ENCODE measurements at regions not wholly inside any gene's neighbourhood (a gene's known extent, or its start where the extent isn't known, plus 50 kb on each side); places are given as distances from the start of the nearest gene placed in this dataset.

- Mint-ChIP-seq H3K9me3 (no peaks in the 10 kb centered on the region), H3K27ac (no peak overlapping the region), H3K4me3 (no peak overlapping the region), H3K36me3 (no peaks in the 10 kb centered on the region), H3K4me1 (no peaks in the 10 kb centered on the region), H3K27me3 (ENCODE audit: low read depth) (no peaks in the 10 kb centered on the region)
- ATAC-seq: peak; percentile 26; the same call in 1 of the 2 replicates
- POLR2A ChIA-PET: no interaction called here
- CTCF ChIA-PET: no interaction called here
- no peak for DNase-seq (ENCODE audit: low spot score)
- TF ChIP-seq FOXK1 (CRISPR knock-in tag; IDR thresholded peaks at IDR 0.05): no peak
- TF ChIP-seq NR1H2 (CRISPR knock-in tag; IDR thresholded peaks at IDR 0.05): no peak
- no peak for TF ChIP-seq CDX4 (CRISPR knock-in tag; IDR thresholded peaks at IDR 0.05; ENCODE audit: borderline replicate concordance)
- no peak for TF ChIP-seq ZNF219 (CRISPR knock-in tag; IDR thresholded peaks at IDR 0.05; ENCODE audit: borderline replicate concordance)
- no peak for TF ChIP-seq FOXP4 (CRISPR knock-in tag; IDR thresholded peaks at IDR 0.05)
- no peak for TF ChIP-seq ATF1 (CRISPR knock-in tag; IDR thresholded peaks at IDR 0.05)
- no peak for TF ChIP-seq CREM (CRISPR knock-in tag; IDR thresholded peaks at IDR 0.05)
- no peak for TF ChIP-seq AR (CRISPR knock-in tag; IDR thresholded peaks at IDR 0.05)
- TF ChIP-seq ESRRA (CRISPR knock-in tag; IDR thresholded peaks at IDR 0.05; ENCODE audit: borderline replicate concordance): no peak
- no peak for TF ChIP-seq USF2 (CRISPR knock-in tag; IDR thresholded peaks at IDR 0.05)
- no peak for TF ChIP-seq E2F4 (CRISPR knock-in tag; IDR thresholded peaks at IDR 0.05; ENCODE audit: borderline replicate concordance, low read depth)
- no peak for TF ChIP-seq TEAD4 (CRISPR knock-in tag; IDR thresholded peaks at IDR 0.05)
- TF ChIP-seq AFF4 (CRISPR knock-in tag; IDR thresholded peaks at IDR 0.05; ENCODE audit: borderline replicate concordance): no peak
- TF ChIP-seq ZNF121 (CRISPR knock-in tag; IDR thresholded peaks at IDR 0.05): no peak
These were observed 477.8 kb downstream of the HINT1 start for GRCh38 chr5:130687085-130687733.
